WTC11 (cell line): ENCODE measurements at regions not wholly inside any gene's neighbourhood (a gene's known extent, or its start where the extent isn't known, plus 50 kb on each side); places are given as distances from the start of the nearest gene placed in this dataset.

Experiments used
- TF ChIP-seq, protein P1 (sequence below): fragments of 200-600 bp; IDR thresholded peaks from 2 replicates; pipeline ENCODE4 v1.8.0; 2022; ENCODE audit warnings: antibody characterized with exemption
- TF ChIP-seq, protein P2 (sequence below): sonication (generic); formaldehyde crosslinking; IDR thresholded peaks from 2 replicates; pipeline ENCODE4 v1.8.0; 2023; ENCODE audit warnings: missing genetic modification reagents, mild to moderate bottlenecking, borderline replicate concordance

DNA sequence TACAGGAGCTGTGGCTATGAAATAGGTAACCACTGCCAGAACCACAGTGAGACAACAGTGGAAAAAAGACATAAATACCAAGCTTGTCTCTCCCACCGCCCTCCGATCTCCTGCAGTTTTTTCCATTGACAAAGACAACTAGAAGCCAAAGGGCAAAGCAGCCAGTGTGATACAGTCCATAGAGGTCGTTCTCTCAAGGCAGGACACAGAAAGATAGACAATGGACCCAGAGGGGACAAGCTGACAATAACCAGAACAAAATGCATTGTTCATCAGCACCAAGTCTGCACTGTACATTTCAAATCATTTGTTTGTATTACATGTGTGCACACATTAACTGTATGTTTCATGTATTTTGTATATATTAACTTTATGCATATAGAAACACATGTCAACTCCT is 233.0 kb upstream of the NOL4 start:
- TF ChIP-seq, protein P1, sequence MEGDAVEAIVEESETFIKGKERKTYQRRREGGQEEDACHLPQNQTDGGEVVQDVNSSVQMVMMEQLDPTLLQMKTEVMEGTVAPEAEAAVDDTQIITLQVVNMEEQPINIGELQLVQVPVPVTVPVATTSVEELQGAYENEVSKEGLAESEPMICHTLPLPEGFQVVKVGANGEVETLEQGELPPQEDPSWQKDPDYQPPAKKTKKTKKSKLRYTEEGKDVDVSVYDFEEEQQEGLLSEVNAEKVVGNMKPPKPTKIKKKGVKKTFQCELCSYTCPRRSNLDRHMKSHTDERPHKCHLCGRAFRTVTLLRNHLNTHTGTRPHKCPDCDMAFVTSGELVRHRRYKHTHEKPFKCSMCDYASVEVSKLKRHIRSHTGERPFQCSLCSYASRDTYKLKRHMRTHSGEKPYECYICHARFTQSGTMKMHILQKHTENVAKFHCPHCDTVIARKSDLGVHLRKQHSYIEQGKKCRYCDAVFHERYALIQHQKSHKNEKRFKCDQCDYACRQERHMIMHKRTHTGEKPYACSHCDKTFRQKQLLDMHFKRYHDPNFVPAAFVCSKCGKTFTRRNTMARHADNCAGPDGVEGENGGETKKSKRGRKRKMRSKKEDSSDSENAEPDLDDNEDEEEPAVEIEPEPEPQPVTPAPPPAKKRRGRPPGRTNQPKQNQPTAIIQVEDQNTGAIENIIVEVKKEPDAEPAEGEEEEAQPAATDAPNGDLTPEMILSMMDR = no peak
- TF ChIP-seq, protein P2, sequence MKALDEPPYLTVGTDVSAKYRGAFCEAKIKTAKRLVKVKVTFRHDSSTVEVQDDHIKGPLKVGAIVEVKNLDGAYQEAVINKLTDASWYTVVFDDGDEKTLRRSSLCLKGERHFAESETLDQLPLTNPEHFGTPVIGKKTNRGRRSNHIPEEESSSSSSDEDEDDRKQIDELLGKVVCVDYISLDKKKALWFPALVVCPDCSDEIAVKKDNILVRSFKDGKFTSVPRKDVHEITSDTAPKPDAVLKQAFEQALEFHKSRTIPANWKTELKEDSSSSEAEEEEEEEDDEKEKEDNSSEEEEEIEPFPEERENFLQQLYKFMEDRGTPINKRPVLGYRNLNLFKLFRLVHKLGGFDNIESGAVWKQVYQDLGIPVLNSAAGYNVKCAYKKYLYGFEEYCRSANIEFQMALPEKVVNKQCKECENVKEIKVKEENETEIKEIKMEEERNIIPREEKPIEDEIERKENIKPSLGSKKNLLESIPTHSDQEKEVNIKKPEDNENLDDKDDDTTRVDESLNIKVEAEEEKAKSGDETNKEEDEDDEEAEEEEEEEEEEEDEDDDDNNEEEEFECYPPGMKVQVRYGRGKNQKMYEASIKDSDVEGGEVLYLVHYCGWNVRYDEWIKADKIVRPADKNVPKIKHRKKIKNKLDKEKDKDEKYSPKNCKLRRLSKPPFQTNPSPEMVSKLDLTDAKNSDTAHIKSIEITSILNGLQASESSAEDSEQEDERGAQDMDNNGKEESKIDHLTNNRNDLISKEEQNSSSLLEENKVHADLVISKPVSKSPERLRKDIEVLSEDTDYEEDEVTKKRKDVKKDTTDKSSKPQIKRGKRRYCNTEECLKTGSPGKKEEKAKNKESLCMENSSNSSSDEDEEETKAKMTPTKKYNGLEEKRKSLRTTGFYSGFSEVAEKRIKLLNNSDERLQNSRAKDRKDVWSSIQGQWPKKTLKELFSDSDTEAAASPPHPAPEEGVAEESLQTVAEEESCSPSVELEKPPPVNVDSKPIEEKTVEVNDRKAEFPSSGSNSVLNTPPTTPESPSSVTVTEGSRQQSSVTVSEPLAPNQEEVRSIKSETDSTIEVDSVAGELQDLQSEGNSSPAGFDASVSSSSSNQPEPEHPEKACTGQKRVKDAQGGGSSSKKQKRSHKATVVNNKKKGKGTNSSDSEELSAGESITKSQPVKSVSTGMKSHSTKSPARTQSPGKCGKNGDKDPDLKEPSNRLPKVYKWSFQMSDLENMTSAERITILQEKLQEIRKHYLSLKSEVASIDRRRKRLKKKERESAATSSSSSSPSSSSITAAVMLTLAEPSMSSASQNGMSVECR = no peak
